GM12873 (cell line): ENCODE measurements at regions not wholly inside any gene's neighbourhood (a gene's known extent, or its start where the extent isn't known, plus 50 kb on each side); places are given as distances from the start of the nearest gene placed in this dataset.

ENCODE experiments used
- TF ChIP-seq, protein P1 (sequence below): IDR thresholded peaks from 2 replicates; pipeline ENCODE4 v1.5.1; 2012; ENCODE audit warnings: low read depth, mild to moderate bottlenecking, moderate library complexity, low read length, control low read depth; ENCODE audit not compliant: insufficient read depth; ENCODE audit errors: missing control alignments

GRCh38 chr5:71939452-71940230, 167.6 kb upstream of the MAP1B start:
- TF ChIP-seq, protein P1, sequence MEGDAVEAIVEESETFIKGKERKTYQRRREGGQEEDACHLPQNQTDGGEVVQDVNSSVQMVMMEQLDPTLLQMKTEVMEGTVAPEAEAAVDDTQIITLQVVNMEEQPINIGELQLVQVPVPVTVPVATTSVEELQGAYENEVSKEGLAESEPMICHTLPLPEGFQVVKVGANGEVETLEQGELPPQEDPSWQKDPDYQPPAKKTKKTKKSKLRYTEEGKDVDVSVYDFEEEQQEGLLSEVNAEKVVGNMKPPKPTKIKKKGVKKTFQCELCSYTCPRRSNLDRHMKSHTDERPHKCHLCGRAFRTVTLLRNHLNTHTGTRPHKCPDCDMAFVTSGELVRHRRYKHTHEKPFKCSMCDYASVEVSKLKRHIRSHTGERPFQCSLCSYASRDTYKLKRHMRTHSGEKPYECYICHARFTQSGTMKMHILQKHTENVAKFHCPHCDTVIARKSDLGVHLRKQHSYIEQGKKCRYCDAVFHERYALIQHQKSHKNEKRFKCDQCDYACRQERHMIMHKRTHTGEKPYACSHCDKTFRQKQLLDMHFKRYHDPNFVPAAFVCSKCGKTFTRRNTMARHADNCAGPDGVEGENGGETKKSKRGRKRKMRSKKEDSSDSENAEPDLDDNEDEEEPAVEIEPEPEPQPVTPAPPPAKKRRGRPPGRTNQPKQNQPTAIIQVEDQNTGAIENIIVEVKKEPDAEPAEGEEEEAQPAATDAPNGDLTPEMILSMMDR = no peak

- TF ChIP-seq, protein P1 = no peak
These were observed 163.4 kb upstream of the MAP1B start for GRCh38 chr5:71943874-71944273.

DNA sequence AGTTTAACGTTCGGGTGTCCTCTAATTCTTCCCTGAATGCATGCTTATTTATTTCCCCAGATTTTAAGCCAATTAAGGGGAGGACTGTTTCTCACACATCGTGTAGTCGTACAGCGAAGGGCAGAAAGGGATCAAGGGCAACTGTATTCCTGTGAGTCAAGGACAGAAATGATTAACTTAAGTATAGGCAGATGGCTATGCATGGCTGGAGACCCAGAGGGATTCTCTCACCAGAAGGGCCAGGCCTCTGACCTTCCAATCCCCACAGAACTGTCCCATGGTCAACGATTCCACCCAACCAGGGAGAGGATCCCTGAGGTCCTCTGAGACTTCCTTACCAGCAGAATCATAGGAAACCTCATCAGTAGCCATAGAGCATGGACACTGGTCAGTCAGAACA, 161.8 kb upstream of the MAP1B start:
- TF ChIP-seq, protein P1 = no peak

DNA sequence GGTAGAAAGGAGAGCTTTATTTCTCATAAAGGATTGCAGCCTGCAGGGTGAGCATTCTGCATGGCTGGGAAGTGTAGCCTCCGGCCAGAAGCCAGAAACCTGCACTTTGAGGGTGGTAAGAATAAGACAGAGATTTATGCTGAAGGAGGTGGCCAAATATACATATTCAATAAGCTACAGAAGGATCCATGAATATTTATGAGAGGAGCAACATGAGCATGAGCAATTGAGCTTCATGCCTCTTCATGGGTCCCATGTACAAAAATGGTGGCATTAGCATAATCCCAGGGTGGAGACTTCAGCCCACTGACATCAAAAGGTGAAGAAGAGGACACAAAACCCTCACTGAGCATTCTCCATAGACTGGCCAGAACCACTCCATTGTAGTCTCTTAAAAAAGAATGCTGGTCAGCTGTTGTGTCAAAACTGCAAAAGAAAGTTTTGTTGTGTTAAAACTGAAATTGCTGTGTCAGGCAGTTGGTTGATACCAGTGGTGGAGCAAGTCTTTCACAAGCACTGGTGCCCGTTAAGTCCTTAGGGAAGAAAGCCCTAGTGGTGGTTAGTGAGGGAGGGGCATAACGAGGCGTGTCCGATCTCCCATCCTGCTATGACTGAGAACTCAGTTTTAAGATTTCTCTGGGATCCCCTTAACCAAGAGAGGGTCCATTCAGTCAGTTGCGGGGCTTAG, 160.8 kb upstream of the MAP1B start:
- TF ChIP-seq, protein P1 = no peak

GRCh38 chr5:71948206-71948605, 159.1 kb upstream of the MAP1B start:
- TF ChIP-seq, protein P1 = no peak

GRCh38 chr5:71949772-71950171, 157.5 kb upstream of the MAP1B start:
- TF ChIP-seq, protein P1 = no peak

- TF ChIP-seq, protein P1 = no peak
These were observed 153.4 kb upstream of the MAP1B start for GRCh38 chr5:71953866-71954265.
